Skin epidermis (tissue), 12 donors: ENCODE measurements at regions not wholly inside any gene's neighbourhood (a gene's known extent, or its start where the extent isn't known, plus 50 kb on each side); places are given as distances from the start of the nearest gene placed in this dataset.
"Not testable (repeated sequence)": the region's sequence is repeated elsewhere in the genome, so short reads cannot be mapped to it uniquely, and the experiment has no call there.

Experiments used
- H3K27ac ChIP-seq, 21 experiments: fragments of 200-600 bp; sonication (generic) in 11 of 21; one replicate each; pipeline ENCODE4 v1.5.0; 2020; ENCODE audit warnings: mild to moderate bottlenecking in 3 of 21, inconsistent platforms in 2 of 21, moderate library complexity in 2 of 21
- H3K4me3 ChIP-seq, 7 experiments: fragments of 200-600 bp; sonication (generic) in 2 of 7; one replicate each; pipeline ENCODE4 v1.5.0; 2020; ENCODE audit warnings: inconsistent platforms in 2 of 7, mild to moderate bottlenecking in 2 of 7, moderate library complexity in 1 of 7

DNA sequence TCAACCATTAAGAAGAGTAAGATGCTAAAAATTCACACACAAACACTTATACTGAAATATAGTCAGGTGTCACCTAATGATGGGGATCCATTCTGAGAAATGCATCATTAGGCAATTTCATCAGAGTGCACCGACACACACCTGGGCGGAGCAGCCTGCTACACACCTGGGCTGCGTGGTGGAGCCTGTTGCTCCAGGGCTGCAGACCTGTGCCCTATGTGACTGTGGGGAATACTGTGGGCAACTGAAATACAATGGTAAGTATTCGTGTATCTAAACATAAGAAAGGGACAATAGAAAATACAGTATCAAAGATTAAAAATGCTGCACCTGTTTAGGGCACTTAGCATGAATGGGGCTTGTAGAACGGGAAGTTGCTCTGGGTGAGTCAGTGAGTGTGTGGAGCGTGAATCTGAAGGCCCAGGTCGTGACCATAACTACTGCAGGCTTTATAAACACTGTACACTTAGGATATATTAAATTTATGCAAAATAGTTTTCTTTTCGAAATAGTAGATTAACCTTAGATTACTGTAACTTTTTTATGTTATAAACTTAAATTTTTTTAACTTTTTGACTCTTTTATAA is 124.4 kb upstream of the AFDN start:
- Histone ChIP-seq H3K27ac (no peak overlapping the region), H3K4me3 (no peak overlapping the region)

DNA sequence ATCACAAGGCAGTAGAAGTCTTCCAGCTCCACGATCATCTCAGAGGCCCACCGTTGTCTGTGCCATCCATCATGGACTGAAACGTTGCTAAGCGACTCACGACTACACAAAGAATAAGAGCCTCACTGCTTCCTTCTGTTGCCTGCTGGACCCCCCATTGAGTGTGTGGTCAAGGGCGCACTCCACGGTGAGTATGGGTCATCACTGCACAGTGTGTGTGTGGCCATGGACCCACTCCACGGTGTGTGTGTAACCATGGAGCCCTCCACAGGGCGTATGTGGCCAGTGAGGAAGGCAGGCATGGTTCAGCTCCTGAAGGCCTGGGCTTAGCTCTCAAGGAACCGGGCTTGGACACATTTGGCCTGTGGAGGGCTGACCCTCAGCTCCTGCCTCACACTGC is 123.4 kb upstream of the AFDN start:
- Histone ChIP-seq H3K4me3 (no peak overlapping the region), H3K27ac (no peak overlapping the region)

DNA sequence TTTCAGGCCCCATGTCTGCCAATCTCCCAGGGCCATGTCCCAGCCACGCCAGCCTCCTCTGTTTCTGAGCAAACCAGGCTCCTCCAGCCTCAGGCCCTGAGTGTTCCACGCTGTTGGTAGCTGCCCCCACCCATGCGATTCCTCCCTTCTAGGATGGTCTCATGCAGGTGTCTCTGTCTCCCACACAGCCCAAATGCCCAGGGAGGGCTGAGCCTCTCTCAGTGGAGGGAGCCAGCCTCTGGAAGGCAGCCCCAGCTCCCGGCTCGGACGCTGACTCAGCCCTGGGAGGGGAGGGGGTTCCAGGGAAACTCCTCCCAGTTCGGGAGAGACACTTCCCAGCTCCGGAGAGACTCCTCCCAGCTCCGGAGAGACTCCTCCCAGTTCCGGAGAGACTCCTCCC is 122.9 kb upstream of the AFDN start:
- H3K27ac ChIP-seq, result no peak overlapping the region
- H3K4me3 ChIP-seq, result no peak overlapping the region

DNA sequence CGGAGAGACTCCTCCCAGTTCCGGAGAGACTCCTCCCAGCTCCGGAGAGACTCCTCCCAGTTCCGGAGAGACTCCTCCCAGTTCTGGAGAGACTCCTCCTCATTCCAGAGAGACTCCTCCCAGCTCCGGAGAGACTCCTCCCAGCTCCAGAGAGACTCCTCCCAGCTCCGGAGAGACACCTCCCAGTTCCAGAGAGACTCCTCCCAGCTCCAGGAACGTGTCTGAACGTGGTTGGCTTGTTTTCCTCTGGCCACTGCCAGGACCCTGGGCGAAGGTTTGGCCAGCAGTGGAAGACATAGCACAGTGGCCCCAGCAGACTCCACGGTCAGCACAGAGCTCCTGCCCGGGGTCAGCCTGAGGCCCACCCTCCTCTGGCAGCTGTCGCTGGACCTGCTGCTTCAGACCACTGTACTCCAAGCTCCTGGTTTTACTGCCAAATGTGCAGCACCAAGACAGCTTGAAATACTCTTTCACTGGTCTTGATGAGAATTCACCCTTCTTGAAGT is 122.3 kb upstream of the AFDN start:
- Histone ChIP-seq H3K27ac (no peak overlapping the region), H3K4me3 (no peak overlapping the region)

DNA sequence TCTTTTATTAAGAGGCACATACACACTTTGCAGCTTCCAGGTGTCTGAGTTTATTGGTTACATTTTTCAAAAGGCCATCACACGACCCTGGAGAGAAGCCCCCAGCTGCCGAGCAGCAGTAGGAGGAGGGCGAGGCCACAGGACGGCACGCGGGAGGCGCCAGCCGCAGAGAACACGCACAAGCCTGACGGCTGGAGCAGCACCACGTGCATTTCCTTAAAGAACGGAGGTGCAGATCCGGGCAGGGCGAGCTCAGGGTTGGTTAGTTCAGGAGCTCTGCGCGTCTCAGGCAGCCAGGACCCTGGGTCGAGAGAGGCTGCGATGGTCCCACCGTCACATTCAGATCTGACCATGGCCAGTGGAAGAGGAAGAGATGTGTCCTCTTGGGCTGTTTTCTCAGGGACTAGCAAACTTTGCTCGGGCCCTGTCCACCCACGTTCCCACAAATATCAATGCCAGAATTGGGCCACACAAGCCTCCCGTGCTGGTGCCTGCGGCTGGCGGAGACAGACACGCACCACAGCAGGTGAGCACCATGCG is 121.4 kb upstream of the AFDN start:
- H3K4me3 ChIP-seq, result no peak overlapping the region
- H3K27ac ChIP-seq, result no peak overlapping the region

DNA sequence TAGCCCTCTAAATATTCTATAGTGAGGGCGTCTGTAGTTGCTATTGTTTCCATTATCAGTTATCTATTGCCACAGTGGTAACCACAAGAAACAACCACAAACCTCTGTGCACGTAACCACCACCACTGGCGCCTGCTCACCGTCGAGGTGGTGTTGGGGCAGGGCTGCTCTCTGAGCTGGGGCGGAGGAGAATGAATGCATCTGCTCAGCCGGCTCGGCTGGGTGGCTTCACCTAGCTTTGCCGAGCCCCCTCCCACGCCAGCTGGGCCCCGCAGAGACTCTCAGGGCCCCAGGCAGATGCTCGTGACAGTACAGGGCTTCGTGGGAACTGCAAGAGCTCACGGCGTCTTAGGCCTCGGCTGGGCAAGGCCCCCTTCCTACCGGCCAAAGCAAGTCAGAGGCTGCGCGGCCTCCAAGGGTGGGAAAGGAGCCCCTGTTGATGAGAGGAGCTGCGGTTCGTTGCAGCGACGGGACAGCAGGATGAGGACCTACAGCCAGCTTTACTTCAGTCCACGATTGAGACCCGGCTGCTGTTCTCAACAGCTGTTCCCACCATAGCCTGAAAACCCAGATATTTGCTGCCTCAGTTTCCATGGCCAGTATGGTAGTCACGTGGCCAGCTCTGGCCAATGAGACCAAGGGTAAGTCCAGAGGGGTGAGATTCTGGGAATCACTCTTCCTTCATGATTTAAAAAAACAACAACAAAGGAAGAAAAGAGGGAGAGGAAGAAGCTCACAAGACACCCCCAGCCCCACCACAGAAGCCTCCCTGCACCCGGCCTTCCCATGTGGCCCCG is 120.2 kb upstream of the AFDN start:
- no peak overlapping the region for H3K27ac ChIP-seq

DNA sequence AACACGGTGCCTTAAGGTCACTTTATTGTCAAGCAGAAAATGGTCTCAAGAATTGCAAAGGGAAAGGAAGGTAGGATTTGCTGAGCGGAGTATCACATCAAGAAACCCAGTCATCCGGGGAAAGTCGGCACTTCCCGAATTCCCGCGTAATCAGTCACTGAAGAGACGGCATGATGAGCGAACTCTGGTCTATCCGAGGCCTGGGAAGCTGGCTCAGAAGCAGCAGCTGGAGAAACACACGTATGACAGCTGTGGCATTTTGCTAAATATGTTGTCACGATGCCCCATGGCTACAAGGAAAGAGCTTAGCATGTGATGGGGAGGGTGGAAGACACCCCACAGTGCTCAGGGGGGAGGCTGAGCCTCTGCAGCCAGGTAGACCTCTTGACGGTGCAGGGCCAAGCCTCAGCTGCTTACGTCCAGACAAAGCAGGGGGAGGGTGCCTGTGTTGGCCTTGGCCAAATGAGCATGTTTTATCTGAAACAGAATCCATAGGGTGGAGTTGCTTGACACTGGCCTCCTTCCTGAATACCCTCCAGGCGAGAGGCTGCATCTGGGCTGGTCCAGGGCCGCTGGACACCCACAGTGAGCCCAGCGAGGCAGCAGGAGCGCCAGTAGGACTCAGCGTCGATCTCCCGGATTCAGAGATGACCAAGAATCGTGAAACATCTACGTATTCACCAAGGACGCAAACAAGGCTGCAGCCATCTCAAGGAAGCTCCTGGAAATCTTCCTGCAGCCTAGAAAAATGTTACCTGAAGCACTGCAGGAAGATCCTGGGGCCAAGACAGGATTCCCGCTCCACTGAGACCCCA is 118.8 kb upstream of the AFDN start:
- H3K27ac ChIP-seq, result no peak overlapping the region
- H3K4me3 ChIP-seq, result no peak overlapping the region

More for the DNA sequence above, 120.2 kb upstream of the AFDN start:
- H3K4me3 ChIP-seq, result no peak overlapping the region

DNA sequence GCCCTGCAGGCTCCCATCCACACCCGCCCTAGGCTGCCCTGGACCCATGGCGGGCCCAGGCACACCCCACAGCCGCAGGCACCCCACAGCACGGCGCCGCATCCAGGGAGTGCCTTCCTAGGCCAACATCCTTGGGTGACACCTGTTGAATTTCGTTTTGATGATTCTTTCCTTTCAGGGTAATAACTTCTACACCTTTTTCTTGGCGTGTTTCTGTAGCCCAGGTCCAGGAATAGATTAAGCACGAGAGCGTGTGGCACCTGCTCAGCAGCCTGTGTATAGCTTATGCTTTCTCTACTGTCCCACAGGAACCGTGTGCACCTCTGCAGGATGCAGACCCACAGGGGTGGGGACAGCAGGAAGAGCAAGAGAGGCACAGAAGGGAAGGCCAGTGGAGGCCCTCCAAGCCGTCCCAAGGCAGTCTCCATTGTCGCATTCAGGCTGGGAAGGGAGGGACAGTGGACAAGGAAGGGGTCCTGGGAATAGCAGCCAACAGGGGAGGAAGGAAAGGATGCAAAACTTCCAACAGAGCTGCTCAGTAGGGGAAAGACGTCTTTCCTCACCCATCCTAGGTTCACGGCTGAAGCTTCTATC is 118.1 kb upstream of the AFDN start:
- Histone ChIP-seq H3K27ac (no peak overlapping the region), H3K4me3 (no peak overlapping the region)

DNA sequence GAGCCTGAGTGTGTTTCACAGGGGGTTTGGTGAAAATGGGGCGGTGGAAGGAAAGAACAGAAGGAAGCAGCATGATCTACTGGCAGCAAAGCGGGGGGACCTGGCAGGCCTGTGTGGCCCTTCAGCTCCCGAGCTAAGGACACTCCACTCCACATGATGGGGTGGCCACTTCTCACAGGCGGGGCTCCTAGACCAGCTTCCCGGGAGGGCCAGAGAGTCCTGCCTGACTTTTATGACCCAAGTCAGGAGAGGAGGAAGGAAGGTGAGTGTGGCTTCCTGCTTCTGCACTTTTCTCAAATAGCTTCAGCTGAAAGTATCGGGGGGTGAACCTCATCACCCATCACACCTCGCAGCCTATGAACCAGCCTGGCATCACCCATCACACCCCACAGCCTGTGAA is 117.5 kb upstream of the AFDN start:
- Histone ChIP-seq H3K27ac (no peak overlapping the region), H3K4me3 (no peak overlapping the region)

DNA sequence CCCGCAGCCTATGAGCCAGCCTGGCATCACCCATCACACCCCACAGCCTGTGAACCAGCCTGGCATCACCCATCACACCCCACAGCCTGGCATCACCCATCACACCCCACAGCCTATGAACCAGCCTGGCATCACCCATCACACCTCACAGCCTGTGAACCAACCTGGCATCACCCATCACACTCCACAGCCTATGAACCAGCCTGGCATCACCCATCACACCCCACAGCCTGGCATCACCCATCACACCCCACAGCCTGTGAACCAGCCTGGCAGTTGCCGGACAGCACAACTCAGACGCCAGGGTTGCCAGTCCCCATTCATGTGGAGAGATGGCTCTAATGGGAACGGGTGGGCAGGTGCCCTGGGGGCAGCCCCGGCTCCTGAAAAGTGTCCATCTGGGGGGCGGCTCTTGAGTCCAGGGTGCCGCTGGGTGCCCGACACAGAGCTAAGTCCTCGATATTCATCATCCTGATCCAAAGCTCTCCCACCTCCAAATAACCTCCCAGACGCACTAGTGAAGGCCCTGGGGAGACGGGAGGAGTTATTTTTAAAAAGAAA is 116.9 kb upstream of the AFDN start:
- not testable (repeated sequence) for H3K4me3 ChIP-seq, H3K27ac ChIP-seq

DNA sequence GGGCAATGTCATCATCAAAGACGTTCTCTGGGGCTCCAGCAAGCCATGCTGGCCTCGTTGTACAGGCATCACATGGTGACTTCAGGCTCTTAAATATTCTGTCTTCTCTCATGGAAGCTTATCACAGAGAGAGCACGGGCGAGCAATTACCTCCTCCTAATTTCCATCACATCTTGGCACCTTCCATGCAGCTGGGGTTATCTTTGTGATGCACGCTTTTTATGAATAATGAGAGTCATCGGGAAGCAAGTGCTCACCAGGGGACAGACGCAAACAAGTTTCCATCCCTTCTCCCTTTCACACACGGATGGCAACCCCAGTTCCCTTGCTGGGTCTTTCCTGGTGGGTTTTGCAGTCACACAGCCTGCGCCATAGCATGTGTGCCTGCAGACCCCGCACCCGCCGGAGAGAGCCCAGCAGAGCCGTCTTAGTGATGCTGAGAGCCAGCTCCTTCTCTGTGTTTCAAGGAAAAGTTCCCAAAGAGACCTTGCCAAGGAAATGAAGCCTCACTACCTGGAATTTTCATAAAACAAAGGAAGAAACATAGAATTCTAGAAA is 116.3 kb upstream of the AFDN start:
- Histone ChIP-seq H3K27ac (no peak overlapping the region), H3K4me3 (no peak overlapping the region)

DNA sequence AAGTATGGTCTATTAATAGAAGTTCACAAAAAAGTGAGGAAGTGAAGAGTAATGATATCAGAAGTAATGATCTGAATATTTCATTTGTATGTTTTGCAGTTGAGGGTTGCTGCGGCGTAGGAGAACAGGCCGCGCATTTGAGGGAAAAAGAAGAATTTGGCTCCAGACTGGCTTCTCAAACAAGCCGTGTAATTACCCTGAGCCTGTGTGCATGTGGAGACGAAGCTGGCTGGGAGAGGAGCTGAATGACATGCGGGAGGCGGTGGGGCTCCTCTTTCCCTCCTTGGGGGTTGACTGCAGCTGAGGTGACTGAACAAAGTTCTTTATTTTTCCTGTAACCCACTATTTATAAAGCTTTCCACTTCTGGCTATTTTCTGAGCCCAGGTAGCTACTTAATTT is 115.5 kb upstream of the AFDN start:
- H3K4me3 ChIP-seq, result no peak overlapping the region
- H3K27ac ChIP-seq, result no peak overlapping the region

DNA sequence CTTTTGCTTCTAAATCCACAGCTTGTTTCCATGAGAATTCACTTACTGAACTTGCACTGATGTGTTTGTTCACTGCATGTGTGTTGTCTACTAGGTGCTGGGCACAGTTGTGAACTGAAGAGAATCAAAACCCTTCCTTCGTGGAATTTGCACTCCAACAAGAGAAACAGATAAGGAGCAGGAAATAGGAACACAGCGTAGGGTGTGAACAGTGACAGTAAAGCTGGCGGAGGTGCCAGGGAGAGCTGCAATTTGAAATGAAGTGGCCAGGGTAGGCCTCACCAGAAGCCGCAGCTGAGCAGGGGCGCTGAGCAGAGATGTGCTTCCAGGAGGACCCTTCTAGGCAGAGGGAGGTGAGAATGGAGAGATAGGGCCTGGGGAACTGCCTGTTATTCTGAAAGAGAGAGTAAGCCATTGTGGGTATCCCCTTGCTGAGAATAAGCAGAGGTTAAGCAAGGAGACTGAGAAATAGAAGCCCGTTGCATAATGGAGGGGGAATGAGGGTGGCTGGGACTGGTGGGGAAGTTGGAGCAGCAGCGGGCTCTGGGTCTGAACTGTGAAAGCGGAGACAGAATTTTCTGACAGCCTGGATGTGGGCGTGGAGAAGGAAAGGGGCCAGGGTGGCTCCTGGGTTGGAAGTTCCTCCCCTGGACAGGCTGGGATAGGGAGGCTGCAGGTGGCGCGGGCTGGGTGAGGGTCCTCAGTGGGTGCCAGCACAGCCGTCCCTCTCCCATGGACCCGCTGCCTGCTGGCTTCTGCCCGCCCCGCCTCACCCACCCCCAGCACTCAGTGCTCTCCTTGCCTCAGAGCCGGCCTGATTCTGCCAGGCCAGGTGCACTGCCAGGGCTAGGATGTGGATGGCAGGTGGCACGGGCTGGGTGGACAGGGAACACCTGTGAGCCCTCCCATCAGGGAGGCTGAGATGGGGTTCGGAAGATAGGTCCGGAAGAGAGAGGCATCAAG is 114.7 kb upstream of the AFDN start:
- H3K4me3 ChIP-seq, result no peak overlapping the region
- H3K27ac ChIP-seq, result no peak overlapping the region

DNA sequence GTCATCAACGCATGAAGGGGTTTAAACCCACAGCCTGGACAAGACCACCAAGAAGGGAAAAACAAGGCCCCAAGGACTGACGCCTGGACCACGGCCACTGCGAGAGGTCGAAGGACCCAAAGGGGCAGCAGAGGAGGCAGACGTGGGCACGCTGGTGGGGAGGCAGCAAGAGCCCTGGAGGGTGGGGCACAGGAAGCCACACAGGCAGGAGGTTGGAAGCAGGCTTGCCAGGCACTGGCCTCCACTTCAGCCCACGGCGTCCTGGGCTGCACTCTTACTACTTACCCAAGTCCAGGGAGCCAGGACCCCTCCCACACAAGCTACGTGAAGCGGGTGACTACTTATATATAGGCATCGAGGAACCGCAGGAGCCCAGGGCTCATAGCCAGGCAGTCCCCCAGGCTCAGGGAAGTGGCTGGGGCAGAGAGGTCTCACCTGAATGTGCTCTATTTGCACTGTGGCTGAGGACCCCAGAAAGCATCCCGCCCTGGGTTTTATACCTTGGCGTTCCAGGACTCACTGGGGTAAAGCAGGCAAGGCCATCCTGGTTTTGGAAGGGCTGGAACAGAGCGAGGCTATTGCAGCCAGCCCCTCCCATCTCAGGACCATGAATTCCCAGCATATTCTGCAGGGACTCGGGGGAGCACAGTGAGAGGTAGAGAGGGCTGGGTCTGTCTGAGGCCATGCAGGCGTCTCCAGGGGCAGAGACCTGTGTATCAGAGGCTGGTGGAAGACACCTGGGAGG is 113.8 kb upstream of the AFDN start:
- Histone ChIP-seq H3K4me3 (no peak overlapping the region), H3K27ac (no peak overlapping the region)

DNA sequence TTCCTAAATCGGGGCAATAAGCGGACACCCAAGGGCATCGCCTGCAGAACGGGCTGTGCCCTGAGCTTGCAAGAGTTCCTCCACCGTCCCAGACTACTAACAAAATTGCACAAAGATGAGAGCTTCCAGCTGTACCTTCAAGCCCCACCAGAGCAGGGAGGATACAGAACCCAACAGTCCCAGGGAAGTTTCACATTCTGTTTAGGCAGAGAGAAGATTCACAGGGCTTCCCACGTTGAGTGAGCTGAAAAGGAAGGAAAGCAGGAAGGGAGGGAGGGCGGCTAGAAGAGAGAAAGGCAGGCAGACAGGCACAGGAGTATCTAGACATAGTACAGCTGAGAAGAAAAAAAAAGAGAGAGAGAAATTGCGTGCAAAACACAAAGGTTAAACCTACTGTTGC is 112.6 kb upstream of the AFDN start:
- Histone ChIP-seq H3K4me3 (no peak overlapping the region), H3K27ac (no peak overlapping the region)

DNA sequence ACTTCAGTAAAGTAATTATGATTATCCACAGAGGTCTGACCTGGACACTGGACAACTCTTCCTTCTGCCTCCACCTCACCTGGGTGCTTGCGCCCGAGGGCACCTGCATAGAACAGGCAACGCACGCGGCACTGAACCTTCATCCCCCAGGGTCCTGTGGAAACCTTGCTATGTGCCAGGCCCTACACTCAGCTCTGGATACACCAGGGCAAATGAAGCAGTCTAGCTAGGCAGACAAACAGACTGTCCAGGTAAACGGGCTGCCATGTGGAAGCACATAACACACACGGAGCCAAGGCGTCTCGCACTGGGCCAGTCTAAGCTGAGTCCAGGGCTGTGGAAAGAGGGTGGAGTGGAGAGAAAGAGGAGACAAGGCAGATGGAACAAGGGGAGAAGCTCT is 109.3 kb upstream of the AFDN start:
- Histone ChIP-seq H3K27ac (no peak overlapping the region), H3K4me3 (no peak overlapping the region)

DNA sequence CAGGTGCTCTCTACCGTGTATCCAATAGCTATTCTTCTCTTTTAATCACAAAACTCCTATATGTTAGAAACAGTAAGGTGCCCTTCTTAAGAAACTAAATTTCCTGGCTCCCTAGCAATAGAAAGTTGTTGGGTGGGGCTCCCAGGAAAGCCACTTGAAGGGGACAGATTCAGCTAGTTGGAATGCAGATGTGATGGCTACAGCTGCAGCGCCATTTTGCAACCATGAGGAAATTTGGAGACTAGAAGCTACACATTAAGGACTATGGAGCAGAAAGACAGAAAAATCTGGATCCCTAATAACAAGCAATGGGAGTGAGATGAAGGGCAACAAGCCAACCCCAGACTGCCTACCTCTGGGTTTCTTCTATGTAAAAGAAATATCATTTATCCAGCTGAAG is 108.8 kb upstream of the AFDN start:
- no peak overlapping the region for H3K27ac ChIP-seq
- H3K4me3 ChIP-seq, result no peak overlapping the region

DNA sequence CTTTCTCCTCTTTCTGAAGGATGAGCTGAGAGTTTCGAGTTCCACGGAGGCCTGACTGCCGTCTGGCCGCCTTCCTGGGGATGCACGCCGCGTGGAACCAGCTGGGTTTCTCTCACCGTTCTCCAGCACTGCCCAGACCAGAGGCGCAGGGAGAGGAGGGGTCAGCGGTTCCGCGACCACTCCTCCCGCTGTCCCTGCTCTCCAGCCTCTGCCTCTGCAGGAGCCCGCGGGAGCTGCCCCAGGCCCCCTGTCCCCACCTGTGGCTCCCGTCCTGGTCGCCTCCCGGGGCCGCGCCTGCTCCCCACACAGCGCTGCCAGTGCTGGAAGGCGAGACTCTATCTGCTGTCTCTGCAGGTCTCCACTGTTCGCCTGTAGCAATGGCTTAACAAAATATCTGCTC is 106.8 kb upstream of the AFDN start:
- H3K4me3 ChIP-seq, result no peak overlapping the region
- H3K27ac ChIP-seq, result no peak overlapping the region
